Peyer's patch (tissue), 4 donors: ENCODE measurements at regions not wholly inside any gene's neighbourhood (a gene's known extent, or its start where the extent isn't known, plus 50 kb on each side); places are given as distances from the start of the nearest gene placed in this dataset.

Experiments
- POLR2A ChIP-seq, 2 donors: fragments of 450-650 bp; IDR thresholded peaks; one replicate each; pipeline ENCODE4 v1.5.1; 2017; ENCODE audit warnings: antibody characterized with exemption in 2 of 2, mild to moderate bottlenecking in 2 of 2, moderate library complexity in 2 of 2
- TF ChIP-seq, protein P1 (sequence below), 6 experiments: fragments of 450-650 bp in 4 of 6; fragments of 200-600 bp in 2 of 6; sonication (generic) in 1 of 6; IDR thresholded peaks; one replicate each; pipeline ENCODE4 v1.5.1; 2017 to 2019; ENCODE audit warnings: antibody characterized with exemption in 6 of 6, mild to moderate bottlenecking in 3 of 6, moderate library complexity in 1 of 6

DNA sequence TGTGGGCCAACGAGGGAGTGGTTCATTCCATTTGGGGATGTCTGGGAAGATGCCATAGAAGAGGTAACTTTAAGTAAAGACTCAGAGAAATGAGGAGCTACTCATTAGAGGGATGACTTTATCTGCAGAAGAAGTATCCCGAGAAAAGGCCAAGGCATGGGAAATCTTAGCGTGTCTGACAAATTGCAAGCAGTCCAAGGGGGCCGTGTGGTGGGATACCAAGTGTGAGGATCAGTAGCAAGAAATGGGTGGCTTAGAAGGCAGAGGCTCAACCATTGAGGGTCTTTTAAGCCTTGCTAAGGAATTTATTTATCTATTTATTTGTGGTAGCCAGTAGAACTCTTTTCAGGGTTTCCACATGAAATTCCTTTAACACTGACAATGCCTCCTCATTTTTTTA lies 436.4 kb downstream of the RNF144A start:
- TF ChIP-seq, protein P1, sequence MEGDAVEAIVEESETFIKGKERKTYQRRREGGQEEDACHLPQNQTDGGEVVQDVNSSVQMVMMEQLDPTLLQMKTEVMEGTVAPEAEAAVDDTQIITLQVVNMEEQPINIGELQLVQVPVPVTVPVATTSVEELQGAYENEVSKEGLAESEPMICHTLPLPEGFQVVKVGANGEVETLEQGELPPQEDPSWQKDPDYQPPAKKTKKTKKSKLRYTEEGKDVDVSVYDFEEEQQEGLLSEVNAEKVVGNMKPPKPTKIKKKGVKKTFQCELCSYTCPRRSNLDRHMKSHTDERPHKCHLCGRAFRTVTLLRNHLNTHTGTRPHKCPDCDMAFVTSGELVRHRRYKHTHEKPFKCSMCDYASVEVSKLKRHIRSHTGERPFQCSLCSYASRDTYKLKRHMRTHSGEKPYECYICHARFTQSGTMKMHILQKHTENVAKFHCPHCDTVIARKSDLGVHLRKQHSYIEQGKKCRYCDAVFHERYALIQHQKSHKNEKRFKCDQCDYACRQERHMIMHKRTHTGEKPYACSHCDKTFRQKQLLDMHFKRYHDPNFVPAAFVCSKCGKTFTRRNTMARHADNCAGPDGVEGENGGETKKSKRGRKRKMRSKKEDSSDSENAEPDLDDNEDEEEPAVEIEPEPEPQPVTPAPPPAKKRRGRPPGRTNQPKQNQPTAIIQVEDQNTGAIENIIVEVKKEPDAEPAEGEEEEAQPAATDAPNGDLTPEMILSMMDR (IDR thresholded peaks at IDR 0.05) = no peak
- TF ChIP-seq POLR2A (IDR thresholded peaks at IDR 0.05) = no peak
